ENCODE measurements at regions not wholly inside any gene's neighbourhood (a gene's known extent, or its start where the extent isn't known, plus 50 kb on each side); places are given as distances from the start of the nearest gene placed in this dataset.

- Histone ChIP-seq H3K9me2 (ENCODE audit: low read depth, low read length) (no peaks in the 10 kb centered on the region), H2AFZ (ENCODE audit: low read length) (no peak overlapping the region), H3K4me2 (ENCODE audit: low read length) (no peak overlapping the region), H3K9ac (ENCODE audit: low read length) (no peak overlapping the region), H3K27me3 (ENCODE audit: insufficient read depth, low read length) (no peaks in the 10 kb centered on the region), H3K27ac (ENCODE audit: low read depth, low read length, poor library complexity, severe bottlenecking) (no peak overlapping the region), H3K79me2 (ENCODE audit: insufficient read depth, low read length) (no peaks in the 10 kb centered on the region), H3K9me3 (ENCODE audit: low read length) (no peaks in the 10 kb centered on the region), H3K4me3 (ENCODE audit: low read depth, low read length, poor library complexity, severe bottlenecking) (no peak overlapping the region), H3K4me1 (ENCODE audit: insufficient read depth, low read length, severe bottlenecking) (no peaks in the 10 kb centered on the region), H4K20me1 (ENCODE audit: insufficient read depth, low read length) (no peaks in the 10 kb centered on the region), H3K36me3 (ENCODE audit: insufficient read depth, low read length) (no peaks in the 10 kb centered on the region), H3F3A (ENCODE audit: insufficient read depth, low read length) (no peaks in the 10 kb centered on the region)
- no peak for TF ChIP-seq EZH2 (IDR thresholded peaks at IDR 0.05; ENCODE audit: borderline replicate concordance, low read length)
- TF ChIP-seq, protein P1, sequence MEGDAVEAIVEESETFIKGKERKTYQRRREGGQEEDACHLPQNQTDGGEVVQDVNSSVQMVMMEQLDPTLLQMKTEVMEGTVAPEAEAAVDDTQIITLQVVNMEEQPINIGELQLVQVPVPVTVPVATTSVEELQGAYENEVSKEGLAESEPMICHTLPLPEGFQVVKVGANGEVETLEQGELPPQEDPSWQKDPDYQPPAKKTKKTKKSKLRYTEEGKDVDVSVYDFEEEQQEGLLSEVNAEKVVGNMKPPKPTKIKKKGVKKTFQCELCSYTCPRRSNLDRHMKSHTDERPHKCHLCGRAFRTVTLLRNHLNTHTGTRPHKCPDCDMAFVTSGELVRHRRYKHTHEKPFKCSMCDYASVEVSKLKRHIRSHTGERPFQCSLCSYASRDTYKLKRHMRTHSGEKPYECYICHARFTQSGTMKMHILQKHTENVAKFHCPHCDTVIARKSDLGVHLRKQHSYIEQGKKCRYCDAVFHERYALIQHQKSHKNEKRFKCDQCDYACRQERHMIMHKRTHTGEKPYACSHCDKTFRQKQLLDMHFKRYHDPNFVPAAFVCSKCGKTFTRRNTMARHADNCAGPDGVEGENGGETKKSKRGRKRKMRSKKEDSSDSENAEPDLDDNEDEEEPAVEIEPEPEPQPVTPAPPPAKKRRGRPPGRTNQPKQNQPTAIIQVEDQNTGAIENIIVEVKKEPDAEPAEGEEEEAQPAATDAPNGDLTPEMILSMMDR (IDR thresholded peaks at IDR 0.05; ENCODE audit: low read length) = no peak
Measured at GRCh38 chr6:121998631-121999030, 400.8 kb upstream of the HSF2 start.

GRCh38 chr6:121999456-122000065 is 399.9 kb upstream of the HSF2 start:
- no peaks in the 10 kb centered on the region for H3F3A ChIP-seq (ENCODE audit: insufficient read depth, low read length)
- H3K27ac ChIP-seq (ENCODE audit: low read depth, low read length, poor library complexity, severe bottlenecking) = no peak overlapping the region
- H3K9me3 ChIP-seq (ENCODE audit: low read length) = no peaks in the 10 kb centered on the region
- no peak overlapping the region for H3K4me2 ChIP-seq (ENCODE audit: low read length)
- H2AFZ ChIP-seq (ENCODE audit: low read length) = no peak overlapping the region
- H3K27me3 ChIP-seq (ENCODE audit: insufficient read depth, low read length) = no peaks in the 10 kb centered on the region
- no peaks in the 10 kb centered on the region for H3K79me2 ChIP-seq (ENCODE audit: insufficient read depth, low read length)
- no peaks in the 10 kb centered on the region for H3K4me1 ChIP-seq (ENCODE audit: insufficient read depth, low read length, severe bottlenecking)
- H3K36me3 ChIP-seq (ENCODE audit: insufficient read depth, low read length) = no peaks in the 10 kb centered on the region
- no peaks in the 10 kb centered on the region for H4K20me1 ChIP-seq (ENCODE audit: insufficient read depth, low read length)
- no peaks in the 10 kb centered on the region for H3K9me2 ChIP-seq (ENCODE audit: low read depth, low read length)
- TF ChIP-seq EZH2 (IDR thresholded peaks at IDR 0.05; ENCODE audit: borderline replicate concordance, low read length) = no peak
- TF ChIP-seq, protein P1 (IDR thresholded peaks at IDR 0.05; ENCODE audit: low read length) = no peak
- no peak overlapping the region for H3K9ac ChIP-seq (ENCODE audit: low read length)
- no peak overlapping the region for H3K4me3 ChIP-seq (ENCODE audit: low read depth, low read length, poor library complexity, severe bottlenecking)

DNA sequence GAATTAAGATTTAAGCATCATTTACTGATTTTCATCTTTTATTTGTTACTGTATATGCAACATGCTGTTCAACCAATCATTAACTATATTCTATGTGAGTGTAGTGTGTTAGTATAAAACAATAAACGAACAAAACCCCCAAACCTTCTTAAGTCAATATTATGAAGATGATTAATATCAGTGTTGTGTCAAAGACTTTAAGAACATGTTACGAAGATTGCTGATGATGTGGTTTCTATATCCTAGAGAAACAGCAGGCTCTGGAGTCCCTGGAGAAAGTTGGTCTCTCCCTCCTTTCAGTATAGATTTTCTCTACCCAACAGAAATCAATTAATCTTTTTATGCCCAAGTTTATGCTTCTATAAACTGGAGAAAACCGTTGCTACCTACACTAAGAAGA is 393.8 kb upstream of the HSF2 start:
- H3K79me2 ChIP-seq (ENCODE audit: insufficient read depth, low read length) = no peaks in the 10 kb centered on the region
- no peak overlapping the region for H3K27ac ChIP-seq (ENCODE audit: low read depth, low read length, poor library complexity, severe bottlenecking)
- H2AFZ ChIP-seq (ENCODE audit: low read length) = no peak overlapping the region
- no peak overlapping the region for H3K4me3 ChIP-seq (ENCODE audit: low read depth, low read length, poor library complexity, severe bottlenecking)
- TF ChIP-seq, protein P1 (IDR thresholded peaks at IDR 0.05; ENCODE audit: low read length) = no peak
- no peaks in the 10 kb centered on the region for H3K9me3 ChIP-seq (ENCODE audit: low read length)
- no peaks in the 10 kb centered on the region for H3K9me2 ChIP-seq (ENCODE audit: low read depth, low read length)
- H4K20me1 ChIP-seq (ENCODE audit: insufficient read depth, low read length) = no peaks in the 10 kb centered on the region
- H3K9ac ChIP-seq (ENCODE audit: low read length) = no peak overlapping the region
- H3K36me3 ChIP-seq (ENCODE audit: insufficient read depth, low read length) = no peaks in the 10 kb centered on the region
- H3K27me3 ChIP-seq (ENCODE audit: insufficient read depth, low read length) = no peaks in the 10 kb centered on the region
- no peak overlapping the region for H3K4me2 ChIP-seq (ENCODE audit: low read length)
- no peaks in the 10 kb centered on the region for H3F3A ChIP-seq (ENCODE audit: insufficient read depth, low read length)
- H3K4me1 ChIP-seq (ENCODE audit: insufficient read depth, low read length, severe bottlenecking) = no peaks in the 10 kb centered on the region

Data from OCI-LY1 (cell line).